ENCODE measurements at regions not wholly inside any gene's neighbourhood (a gene's known extent, or its start where the extent isn't known, plus 50 kb on each side); places are given as distances from the start of the nearest gene placed in this dataset.

DNA sequence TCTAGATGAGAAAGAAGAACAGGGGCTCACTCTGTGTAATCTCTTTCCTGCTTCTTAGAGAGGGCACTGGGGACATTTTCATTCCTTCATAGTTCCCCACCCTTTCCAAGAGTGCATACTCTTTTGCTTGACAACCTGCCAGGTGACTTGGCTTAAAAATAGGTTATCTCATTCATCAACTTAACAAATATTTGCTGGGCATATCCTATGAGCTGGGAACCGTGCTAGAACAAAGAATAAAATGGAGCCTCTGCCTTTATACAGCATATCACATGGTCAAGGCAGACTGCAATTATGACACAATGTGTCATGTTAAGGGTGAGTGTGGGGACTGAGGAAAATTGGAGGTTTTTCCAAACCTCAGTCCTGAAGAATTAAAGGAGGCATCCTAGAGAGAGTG lies 209.8 kb upstream of the FOXA2 start:
- no peak for DNase-seq

DNA sequence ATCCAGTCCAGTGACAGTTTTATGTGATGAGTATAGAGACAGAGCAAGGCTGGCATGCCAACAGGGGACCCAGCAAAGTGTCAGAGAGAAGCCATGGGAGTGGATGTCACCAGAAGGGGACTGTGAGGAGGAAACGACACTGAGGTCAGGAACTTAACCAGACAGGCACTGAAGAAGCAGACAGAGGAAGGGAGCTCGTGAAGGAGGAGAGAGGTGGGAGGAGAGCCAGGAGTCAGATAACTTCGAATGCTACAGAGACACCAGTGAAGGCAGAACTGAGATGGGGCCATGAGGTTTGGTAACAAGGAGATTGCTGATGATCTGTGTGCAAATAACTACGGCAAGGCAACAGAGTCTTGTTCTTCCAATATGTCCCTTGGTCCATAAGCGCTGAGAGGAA lies 211.1 kb upstream of the FOXA2 start:
- no peak for DNase-seq

DNA sequence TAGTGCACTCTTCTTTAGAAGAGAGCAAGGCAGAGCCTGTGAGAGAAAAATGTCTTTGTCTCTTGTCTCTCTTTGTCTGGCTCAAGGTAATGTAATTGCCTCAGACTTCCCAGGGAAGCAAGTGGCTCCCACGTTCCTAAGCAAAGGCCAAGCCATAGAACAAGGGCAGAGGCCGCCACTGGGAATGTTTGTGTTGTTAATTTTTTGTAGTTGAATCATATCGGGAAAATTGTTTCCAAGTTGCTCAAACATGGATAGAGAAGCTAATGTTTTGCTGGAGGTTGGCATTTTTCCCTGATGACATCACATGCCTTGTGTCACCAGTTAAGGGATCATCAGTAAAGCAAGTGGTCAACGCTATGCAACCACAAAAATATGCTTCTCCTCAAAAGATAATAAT lies 211.5 kb upstream of the FOXA2 start:
- DNase-seq = no peak

DNA sequence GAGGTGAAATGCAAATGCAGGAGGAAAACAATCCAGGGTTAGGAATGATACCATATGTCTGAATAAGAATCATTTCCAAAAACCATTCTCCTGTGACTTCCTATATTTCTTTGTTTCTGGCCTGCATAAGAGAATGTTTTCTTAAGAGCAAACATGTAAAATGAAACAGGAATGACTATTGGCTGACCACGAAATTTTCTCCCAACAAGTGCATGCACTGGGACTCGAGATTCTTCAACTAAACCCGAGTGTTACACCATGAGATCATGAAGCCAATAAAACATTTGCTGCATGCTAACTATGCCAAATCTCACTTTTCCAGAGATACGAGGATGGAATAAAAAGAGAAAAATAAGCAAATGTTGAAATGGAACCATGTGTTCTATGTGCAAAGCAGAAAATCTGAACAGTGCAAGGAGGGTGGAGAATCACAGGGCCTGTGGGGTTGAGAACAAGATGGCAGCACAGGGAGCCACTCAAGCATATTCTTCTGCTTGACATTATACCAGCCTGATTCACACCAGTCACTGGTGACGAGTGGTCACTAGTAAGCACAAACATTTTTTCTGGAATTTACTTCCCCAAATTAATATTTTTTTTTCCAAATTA lies 212.2 kb upstream of the FOXA2 start:
- DNase-seq = no peak

DNA sequence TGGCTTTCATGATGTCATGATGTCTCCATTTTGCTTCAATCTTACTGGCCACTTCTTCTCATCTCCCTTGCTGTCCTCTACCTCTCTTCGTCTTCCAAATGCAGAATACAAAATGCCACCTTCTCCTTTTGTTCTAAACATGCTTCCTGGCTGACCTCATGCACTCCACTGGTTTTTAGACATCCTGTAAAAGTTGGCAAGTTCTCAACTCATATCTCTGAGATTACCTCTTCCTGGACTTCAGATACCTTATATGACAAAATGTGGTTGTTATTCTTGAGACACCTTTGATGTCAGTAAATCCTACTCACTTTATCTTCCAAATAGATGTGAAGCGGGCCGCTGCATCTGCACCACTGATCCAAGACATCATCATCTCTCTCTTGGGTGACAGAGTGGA lies 212.7 kb upstream of the FOXA2 start:
- no peak for DNase-seq

DNA sequence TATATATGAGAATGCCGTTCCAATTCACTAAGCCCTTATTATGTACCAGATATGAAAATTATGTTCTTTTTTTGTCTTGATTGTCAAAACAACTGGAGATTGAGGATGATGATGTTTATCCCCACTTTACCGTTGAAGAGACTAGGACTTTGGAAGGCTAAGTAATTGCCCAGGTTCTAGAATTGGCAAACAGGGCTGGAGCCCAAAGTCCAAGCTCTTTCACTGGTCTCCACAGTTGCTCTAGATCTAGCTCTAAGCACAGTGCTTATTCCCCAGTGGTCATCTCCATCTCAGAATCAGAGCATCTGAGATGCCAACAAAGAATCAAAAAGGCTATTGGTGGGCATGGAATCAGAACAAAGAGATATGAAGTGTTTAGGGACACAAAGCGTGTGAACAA lies 215.3 kb upstream of the FOXA2 start:
- DNase-seq = no peak

DNA sequence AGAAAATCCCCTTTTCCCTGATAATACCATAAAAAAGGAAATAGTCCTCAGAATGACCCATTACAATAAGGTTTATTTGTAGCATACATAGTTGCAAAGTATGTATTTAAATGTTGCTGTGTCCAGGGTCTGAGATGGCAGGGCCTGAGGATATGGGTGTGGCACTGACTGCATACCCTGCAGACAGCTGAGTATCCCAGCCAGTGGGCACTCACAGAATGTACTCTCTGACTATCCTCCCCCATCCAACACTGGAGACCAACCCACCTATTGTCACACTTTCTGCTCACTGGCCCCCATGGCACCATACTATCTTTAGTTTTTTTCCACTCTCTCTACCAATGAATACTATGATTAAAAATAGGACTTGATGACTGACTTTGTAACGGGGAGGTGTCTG lies 215.8 kb upstream of the FOXA2 start:
- DNase-seq = no peak

DNA sequence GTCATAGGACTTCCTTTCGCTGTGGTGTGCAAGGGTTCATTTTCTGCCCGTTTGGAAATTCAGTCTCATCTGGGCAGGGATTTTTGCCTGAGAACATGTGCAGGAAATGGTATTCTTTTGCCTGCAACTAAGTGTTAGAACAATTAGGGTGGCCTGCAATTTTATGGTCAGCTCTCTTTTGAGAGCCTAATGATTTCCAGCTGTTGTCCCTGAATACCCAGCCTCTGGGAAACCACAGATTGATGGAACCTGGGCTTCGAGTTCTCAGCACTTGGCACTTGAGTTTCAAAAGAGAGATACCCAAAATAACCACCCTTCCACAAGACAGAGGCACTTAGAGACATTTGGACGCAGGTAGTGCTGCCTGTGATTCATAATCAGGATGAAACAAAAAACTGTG lies 217.2 kb upstream of the FOXA2 start:
- DNase-seq = no peak

DNA sequence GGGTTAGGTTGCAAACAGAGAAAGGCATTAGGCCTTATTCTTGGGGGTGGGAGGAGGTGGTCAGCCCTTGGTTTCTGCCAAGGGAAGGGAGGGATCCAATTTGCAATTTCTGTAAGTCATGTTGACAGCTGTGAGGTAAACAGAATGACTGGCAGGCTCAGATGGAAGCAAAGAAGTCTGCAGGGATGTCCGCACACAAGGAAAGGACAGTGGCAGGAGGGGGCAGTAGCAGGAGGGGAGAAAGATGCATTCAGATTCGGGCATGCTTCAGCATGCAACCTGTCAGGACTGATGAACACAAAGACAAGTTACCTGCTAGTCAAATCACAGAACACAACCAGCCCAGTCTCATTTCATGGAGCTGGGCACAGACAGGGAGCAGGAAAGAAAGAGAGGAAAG lies 217.9 kb upstream of the FOXA2 start:
- no peak for DNase-seq

DNA sequence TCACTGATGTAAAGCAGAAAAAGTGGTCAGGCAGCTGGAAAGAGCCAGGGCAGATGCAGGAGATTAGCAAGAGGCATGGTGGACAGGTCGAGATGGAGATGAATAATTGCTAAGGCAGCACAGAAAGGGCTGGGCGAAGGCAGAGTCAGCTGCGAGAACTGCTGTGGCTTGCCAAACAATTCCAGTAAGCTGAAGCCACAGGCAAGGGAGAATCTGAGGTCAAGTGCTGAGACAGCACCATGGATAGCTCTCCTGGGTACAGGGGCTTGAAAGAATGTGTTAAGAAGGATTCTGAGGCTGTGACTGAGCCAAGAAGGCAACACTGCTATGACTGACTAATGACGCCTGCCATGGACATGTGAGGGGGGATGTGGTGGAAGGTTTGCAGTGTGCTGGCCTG lies 220.8 kb upstream of the FOXA2 start:
- DNase-seq = no peak

DNA sequence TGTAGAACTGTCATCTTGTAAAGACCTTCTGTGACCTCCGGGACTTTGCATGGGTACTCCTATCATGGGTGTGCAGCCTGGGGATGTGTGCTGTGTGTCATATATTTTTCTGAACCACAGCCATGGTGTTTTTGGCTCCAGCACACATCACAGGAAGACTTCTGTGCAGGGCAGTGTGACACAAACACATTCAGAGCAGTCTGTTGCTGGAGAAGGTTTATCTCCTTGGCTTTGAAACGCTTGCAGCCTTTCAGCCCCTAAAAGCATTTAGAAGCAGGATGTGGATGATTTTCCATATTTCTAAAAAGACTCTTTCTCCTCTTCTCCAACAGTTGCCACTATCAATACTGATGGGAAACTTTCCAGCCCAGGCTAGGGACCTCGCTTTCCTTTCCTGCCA lies 221.6 kb upstream of the FOXA2 start:
- no peak for DNase-seq

DNA sequence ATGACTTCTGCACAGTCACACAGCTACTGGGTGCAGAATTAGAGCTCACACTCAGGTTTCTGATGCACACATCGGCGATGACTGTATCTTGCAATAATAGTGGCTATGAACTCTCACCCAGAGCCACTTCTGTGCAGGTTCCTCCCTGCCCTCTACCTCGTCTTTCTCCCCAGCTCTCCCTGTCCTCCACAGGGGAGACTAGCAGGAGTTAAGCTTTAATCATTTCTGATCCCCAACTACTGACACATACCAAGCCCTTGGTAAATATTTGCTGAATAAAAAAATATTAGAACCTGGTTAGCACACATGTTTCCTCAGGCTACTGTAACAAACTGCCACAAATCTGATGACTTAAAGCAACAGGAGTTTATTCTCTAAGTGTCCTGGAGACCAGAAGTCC lies 222.7 kb upstream of the FOXA2 start:
- no peak for DNase-seq

DNA sequence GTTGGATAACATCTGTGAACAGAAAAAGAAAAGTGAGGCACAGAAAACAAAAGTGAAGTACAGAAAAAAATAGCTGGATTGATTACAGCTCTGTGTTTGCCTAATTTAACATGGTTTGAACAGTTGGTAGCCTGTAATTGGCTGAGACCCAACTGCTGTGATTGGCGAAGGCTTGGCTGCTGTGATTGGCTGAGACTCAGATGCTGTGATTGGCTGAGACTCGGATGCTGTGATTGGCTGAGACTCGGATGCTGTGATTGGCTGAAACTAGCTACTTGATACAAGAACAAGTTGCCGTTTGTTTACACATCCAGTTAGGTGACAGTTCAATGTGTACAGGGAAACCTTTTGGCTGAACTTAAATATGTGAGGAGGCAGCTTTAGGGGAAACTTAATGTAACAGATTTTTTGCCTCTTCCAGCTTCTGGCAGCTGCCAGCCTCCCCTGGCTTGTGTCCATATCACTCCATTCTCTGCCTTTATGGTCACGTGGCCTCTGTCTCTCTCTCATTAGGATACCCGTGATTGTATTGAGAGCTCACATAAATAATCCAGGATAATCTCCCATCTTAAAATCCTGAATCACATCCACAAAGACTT lies 223.4 kb upstream of the FOXA2 start:
- no peak for DNase-seq

DNA sequence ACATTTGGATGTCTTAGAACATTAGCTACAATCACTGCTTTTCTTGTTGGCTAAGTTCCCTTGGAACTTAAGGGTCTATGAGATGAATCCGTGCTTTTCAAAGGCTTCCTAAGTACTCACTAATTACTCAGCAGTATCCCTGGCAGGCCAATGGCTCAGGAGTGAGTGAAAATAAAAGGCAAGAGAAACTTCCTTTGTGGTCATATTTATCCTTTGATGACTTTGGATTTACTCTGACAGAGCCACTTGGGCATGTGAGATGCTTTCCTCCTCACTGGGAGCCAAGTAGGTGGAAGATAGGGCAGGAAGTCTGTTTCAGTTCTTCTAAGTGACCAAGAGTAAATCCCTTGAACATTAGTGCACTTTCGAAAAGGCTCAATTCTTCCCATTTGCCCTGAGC lies 224.3 kb upstream of the FOXA2 start:
- DNase-seq = no peak

DNA sequence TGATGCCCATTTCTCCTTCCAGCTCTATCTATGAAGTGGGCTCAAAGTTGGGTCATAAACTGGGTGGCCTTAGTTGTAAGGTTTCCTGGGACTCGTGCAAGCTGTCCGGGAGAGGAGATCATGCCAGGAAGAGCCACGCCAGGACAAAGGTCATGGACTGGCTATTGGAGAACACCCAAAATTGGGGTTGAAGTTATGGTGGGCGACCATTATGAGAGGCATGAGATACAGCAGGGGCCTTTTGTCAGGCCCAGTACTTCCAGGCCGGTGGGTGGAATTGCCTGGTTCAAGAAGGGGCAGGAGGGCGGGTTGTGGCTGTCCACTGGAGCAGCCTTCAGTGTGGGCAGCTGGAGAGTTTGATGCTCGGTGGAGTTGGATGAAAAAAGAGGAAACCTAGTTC lies 225.1 kb upstream of the SSTR4 start:
- no peak for DNase-seq

DNA sequence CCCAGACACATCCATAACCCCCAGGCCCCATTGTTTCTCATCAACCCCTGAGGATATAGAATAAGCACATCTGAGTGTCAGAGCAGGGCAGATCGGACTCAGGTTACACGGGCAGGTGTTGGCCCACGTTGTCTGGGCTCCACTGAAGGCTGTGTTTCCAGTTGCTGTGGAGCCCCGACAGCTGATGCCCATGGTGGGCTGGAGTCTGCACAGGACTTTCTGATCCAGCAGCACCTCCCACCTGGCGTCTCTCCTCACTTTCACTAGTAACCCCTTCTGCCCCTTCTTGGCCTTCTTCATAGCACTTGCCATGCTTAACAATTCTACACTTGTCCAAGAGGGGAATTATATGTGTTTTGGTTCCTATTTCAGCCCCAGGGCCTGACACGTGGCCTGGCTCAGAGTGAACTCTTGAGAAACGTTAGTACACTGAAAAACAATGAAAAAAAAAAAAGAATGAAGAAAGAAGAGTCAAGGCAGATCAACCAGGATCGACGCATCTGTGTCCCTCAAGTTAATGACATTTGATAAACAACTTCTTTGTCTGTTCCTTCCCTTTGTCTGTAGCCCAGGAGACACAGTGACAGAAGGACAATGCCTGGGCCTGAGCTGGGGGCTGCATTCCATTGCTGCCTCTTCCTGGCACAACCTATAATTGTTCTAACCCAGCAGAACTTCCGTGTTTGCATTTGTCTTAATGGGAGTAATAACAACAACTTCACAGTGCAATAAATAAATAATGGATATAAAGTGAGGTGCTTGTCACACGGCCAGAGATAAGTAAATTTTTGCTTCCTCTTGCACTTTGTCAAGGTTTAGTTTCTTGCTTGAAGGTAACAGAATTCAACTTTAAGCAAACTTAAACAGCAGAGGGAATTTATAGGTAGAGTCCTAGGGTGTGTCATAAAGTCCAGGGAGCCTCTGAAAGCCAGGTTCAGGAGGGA lies 224.2 kb upstream of the SSTR4 start:
- DNase-seq = no peak

DNA sequence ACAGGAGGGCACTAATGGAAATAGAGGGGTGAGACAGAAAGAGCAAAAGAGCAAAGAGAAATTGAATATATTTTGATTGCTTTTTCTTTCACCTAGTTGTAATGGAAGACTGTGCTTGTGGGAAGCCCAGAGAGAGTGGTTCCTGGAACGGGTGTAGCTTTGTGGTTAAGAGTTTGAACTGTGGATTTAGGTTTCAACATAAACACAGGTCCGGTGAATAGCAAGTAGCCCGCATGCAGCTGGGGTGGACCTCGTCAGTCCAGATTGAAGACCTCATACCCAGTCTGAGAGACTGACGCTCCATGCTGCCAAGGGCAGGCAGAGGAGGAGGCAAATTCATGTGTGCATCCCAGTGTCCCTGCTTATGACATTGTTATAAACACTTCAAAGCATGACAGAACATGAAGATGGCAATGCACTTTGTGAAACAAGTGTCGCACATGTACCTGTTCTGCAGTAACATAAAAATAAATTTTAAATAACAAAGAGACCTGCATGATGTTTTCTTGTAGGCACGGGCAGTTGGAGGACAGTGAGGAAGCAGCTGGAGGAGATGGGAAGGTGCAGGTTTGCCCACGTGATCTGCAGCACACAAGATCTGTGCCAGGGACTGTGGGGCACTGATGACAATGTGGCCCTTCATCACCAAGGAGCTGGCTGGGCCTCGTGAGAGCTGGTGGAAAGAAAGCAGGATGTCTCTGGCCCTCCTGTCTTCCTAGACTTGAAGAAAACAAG lies 220.5 kb upstream of the SSTR4 start:
- no peak for DNase-seq

DNA sequence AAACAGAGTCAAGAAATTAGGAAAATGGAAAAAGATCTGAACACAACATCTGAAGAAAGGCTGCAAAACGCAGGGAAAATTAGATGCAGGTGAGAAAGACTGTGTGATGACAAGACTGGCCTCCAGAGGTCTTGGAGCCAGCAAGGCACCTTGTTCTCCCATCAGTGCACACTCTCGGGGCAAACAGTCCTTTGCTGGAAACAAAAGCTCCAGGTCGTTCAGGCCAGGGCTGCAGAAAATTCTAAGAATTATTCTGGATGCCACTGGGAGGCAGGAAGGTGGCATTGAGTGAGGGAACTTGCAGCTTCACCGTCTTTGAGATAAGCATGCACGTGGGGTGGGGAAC lies 219.9 kb upstream of the SSTR4 start:
- DNase-seq = no peak

DNA sequence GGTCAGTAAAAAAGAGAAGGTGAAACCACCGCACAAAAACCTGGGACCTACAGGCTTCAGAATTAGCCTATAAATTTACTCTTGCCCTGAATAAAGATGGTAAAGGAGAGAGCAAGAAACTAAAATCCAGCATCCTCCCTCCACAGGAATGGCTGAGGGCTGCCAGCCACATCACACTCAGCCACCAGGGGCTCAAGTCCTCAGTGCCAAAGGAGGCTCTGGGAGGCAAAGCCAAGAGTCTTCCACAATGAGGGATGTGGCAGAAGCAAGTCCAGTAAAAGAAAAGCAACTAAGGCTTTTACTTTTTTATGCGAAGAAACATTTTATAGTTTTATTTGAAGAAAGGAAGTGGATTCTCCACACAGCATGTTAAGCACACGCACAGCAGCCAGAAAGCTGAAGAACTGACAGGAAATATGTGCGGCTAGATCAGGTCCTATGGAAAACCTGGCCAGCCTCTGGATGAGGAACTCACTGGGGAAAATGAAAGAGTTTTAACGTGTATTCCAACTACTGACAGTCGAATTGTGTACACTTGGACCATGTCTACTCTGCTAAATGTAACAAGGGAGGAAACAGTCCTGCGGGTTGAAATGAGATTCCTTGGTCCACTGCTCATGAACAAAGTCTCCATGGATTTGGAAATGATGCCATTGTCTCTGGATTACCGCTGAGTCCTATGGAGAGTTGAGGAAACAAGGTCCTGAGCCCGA lies 219.4 kb upstream of the SSTR4 start:
- no peak for DNase-seq

DNA sequence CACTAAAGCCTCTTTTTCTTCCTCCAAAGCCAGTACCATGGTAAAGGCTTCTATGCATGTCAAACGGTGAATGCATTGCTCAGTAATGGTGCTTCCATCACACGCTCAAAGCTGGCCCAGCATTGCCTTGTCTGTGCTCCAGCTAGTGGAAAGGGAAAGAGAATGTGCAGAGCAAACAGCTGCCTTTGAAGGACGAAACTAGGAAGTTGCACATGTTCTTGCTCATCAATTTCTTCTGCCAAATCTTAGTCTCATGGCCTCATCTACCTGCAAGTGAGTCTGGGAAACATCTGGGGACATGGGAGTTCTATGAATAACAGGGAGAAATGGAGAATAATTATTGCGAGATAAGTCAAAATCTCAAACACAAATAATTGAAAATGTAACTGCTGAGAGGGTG lies 216.5 kb upstream of the SSTR4 start:
- no peak for DNase-seq

DNA sequence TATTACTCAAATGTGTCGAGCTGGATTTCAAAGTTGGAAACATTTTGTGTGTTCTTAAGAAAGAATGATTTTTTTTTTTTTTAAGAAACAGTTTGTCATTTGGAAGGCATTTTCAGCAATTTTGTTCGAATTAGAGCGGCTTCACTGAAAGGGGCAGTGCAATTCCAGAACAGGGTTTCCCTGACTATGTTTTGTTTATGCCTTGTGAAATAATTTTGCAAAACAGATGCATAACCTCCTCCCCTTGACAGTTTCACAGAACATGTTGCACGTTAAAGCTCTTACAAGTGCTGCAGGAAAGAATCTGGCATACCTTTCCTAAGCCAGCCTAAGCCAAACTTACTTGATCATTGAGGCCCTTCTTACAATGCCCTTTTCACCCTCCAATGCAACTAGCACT lies 216.0 kb upstream of the SSTR4 start:
- DNase-seq = no peak

DNA sequence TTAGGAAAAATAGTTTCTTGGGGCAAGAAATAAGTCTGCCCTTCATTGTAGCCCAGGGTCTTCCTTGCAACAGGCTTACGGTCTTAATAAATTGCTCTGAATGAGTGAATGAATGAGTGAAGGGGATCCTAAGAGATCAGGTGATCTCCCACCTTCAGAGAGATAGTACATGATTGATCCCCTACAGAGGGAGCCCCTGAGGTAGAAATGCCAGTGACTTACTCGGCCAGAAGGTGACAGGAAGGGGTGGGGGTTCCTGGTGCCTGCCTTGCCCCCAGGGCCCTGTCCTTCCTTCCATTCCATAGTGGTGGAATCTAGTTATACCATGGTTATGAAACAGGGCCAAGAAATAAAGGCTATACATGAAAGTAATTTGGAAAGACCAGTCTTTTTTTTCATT lies 215.3 kb upstream of the SSTR4 start:
- DNase-seq = no peak

Data from right kidney (tissue), 1 donor.